ENCODE measurements at regions not wholly inside any gene's neighbourhood (a gene's known extent, or its start where the extent isn't known, plus 50 kb on each side); places are given as distances from the start of the nearest gene placed in this dataset.

DNA sequence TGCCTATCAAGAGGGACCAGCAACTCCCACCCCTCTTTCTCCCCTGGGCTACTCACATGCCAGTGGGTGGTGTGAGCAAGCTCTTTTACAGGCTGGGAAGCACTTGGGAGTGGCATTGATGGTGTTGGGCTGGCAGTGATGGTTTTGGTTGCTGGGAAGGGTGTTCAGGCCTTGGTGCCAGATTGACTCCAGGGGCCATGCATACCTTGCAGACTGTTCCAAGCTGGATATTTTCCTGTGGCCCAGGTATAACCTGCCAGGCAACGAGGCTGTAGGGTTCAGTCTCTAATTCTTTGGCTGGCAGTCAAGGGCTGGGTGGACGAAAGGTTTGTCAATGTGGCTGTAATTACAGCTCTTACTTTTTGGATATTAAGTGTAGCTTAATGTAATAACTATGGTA lies 177.3 kb downstream of the MACROH2A1 start:
- TF ChIP-seq EZH2 (IDR thresholded peaks at IDR 0.05) = no peak
- TF ChIP-seq POLR2AphosphoS5 (IDR thresholded peaks at IDR 0.05; ENCODE audit: borderline replicate concordance, low read depth, low read length) = no peak

Measured in SK-N-MC (cell line).